ENCODE measurements at regions not wholly inside any gene's neighbourhood (a gene's known extent, or its start where the extent isn't known, plus 50 kb on each side); places are given as distances from the start of the nearest gene placed in this dataset.

- no peak for TF ChIP-seq CTCF (conservative IDR thresholded peaks at IDR 0.05; ENCODE audit: low read depth, low read length)
These were observed 480.2 kb upstream of the DEPDC1 start for GRCh38 chr1:68976916-68977610.

GRCh38 chr1:68979891-68980290 is 483.0 kb upstream of the DEPDC1 start:
- TF ChIP-seq CTCF (conservative IDR thresholded peaks at IDR 0.05; ENCODE audit: low read depth, low read length) = no peak
- no peak for DNase-seq (ENCODE audit: low read depth)
- no peak overlapping the region for H3K4me3 ChIP-seq (ENCODE audit: low read length)

More at GRCh38 chr1:68976916-68977610, 480.2 kb upstream of the DEPDC1 start:
- no peak for DNase-seq (ENCODE audit: low read depth)
- H3K4me3 ChIP-seq (ENCODE audit: low read length) = no peak overlapping the region

- no peak for TF ChIP-seq CTCF (conservative IDR thresholded peaks at IDR 0.05; ENCODE audit: low read depth, low read length)
- DNase-seq (ENCODE audit: low read depth) = no peak
These were observed 487.4 kb upstream of the DEPDC1 start for GRCh38 chr1:68984289-68984688.

GRCh38 chr1:68994096-68994495 is 497.2 kb upstream of the DEPDC1 start:
- TF ChIP-seq CTCF (conservative IDR thresholded peaks at IDR 0.05; ENCODE audit: low read depth, low read length) = no peak
- DNase-seq (ENCODE audit: low read depth) = no peak
- H3K4me3 ChIP-seq (ENCODE audit: low read length) = no peak overlapping the region

More at GRCh38 chr1:68984289-68984688, 487.4 kb upstream of the DEPDC1 start:
- H3K4me3 ChIP-seq (ENCODE audit: low read length) = no peak overlapping the region

GRCh38 chr1:69016468-69016867 is 519.6 kb upstream of the DEPDC1 start:
- no peak overlapping the region for H3K4me3 ChIP-seq (ENCODE audit: low read length)
- DNase-seq (ENCODE audit: low read depth) = no peak
- no peak for TF ChIP-seq CTCF (conservative IDR thresholded peaks at IDR 0.05; ENCODE audit: low read depth, low read length)

GRCh38 chr1:69029649-69030048 is 532.8 kb upstream of the DEPDC1 start:
- H3K4me3 ChIP-seq (ENCODE audit: low read length) = no peak overlapping the region
- no peak for DNase-seq (ENCODE audit: low read depth)
- TF ChIP-seq CTCF (conservative IDR thresholded peaks at IDR 0.05; ENCODE audit: low read depth, low read length) = no peak

- TF ChIP-seq CTCF (conservative IDR thresholded peaks at IDR 0.05; ENCODE audit: low read depth, low read length) = no peak
- DNase-seq (ENCODE audit: low read depth) = no peak
- no peak overlapping the region for H3K4me3 ChIP-seq (ENCODE audit: low read length)
These were observed 529.3 kb upstream of the LRRC7 start for GRCh38 chr1:69038379-69038778.

Data from retinal pigment epithelial cell (primary cell).